ENCODE measurements at regions not wholly inside any gene's neighbourhood (a gene's known extent, or its start where the extent isn't known, plus 50 kb on each side); places are given as distances from the start of the nearest gene placed in this dataset.

- Histone ChIP-seq H3K9ac (ENCODE audit: low read length) (no peak overlapping the region), H3K4me3 (ENCODE audit: low read depth, low read length) (no peak overlapping the region), H3K27ac (ENCODE audit: low read depth, low read length) (no peak overlapping the region), H3K27me3 (ENCODE audit: control insufficient read depth, insufficient read depth, low read length) (no peaks in the 10 kb centered on the region), H3K9me3 (ENCODE audit: control insufficient read depth, insufficient read depth, low read depth, low read length) (no peaks in the 10 kb centered on the region), H3K36me3 (ENCODE audit: control insufficient read depth, insufficient read depth, low read length) (no peaks in the 10 kb centered on the region), H3K4me1 (ENCODE audit: control insufficient read depth, insufficient read depth, low read length) (peaks cover 7% of the 10 kb centered on the region; the same call in 1 of the 2 replicates)
Measured at GRCh38 chr12:98137278-98137677, 378.1 kb upstream of the TMPO start.

GRCh38 chr12:98144953-98145352 is 370.4 kb upstream of the TMPO start:
- H3K27me3 ChIP-seq (ENCODE audit: control insufficient read depth, insufficient read depth, low read length): no peaks in the 10 kb centered on the region
- H3K4me1 ChIP-seq (ENCODE audit: control insufficient read depth, insufficient read depth, low read length): no peaks in the 10 kb centered on the region; the same call in 1 of the 2 replicates
- peaks cover 3% of the 10 kb centered on the region; the same call in 1 of the 2 replicates for H3K9me3 ChIP-seq (ENCODE audit: control insufficient read depth, insufficient read depth, low read depth, low read length)
- no peak overlapping the region for H3K4me3 ChIP-seq (ENCODE audit: low read depth, low read length)
- no peaks in the 10 kb centered on the region for H3K36me3 ChIP-seq (ENCODE audit: control insufficient read depth, insufficient read depth, low read length)
- no peak overlapping the region for H3K27ac ChIP-seq (ENCODE audit: low read depth, low read length)
- no peak overlapping the region for H3K9ac ChIP-seq (ENCODE audit: low read length)

GRCh38 chr12:98146043-98146442 is 369.3 kb upstream of the TMPO start:
- Histone ChIP-seq H3K9me3 (ENCODE audit: control insufficient read depth, insufficient read depth, low read depth, low read length) (peaks cover 3% of the 10 kb centered on the region; the same call in 1 of the 2 replicates), H3K27ac (ENCODE audit: low read depth, low read length) (no peak overlapping the region), H3K4me1 (ENCODE audit: control insufficient read depth, insufficient read depth, low read length) (no peaks in the 10 kb centered on the region; the same call in 1 of the 2 replicates), H3K27me3 (ENCODE audit: control insufficient read depth, insufficient read depth, low read length) (no peaks in the 10 kb centered on the region), H3K36me3 (ENCODE audit: control insufficient read depth, insufficient read depth, low read length) (no peaks in the 10 kb centered on the region), H3K9ac (ENCODE audit: low read length) (no peak overlapping the region), H3K4me3 (ENCODE audit: low read depth, low read length) (no peak overlapping the region)

GRCh38 chr12:98146487-98146886 is 368.9 kb upstream of the TMPO start:
- no peak overlapping the region for H3K4me3 ChIP-seq (ENCODE audit: low read depth, low read length)
- no peaks in the 10 kb centered on the region; the same call in 1 of the 2 replicates for H3K4me1 ChIP-seq (ENCODE audit: control insufficient read depth, insufficient read depth, low read length)
- H3K27me3 ChIP-seq (ENCODE audit: control insufficient read depth, insufficient read depth, low read length): no peaks in the 10 kb centered on the region
- no peak overlapping the region for H3K9ac ChIP-seq (ENCODE audit: low read length)
- no peak overlapping the region for H3K27ac ChIP-seq (ENCODE audit: low read depth, low read length)
- peaks cover 3% of the 10 kb centered on the region; the same call in 1 of the 2 replicates for H3K9me3 ChIP-seq (ENCODE audit: control insufficient read depth, insufficient read depth, low read depth, low read length)
- no peaks in the 10 kb centered on the region for H3K36me3 ChIP-seq (ENCODE audit: control insufficient read depth, insufficient read depth, low read length)

GRCh38 chr12:98149270-98149669 is 366.1 kb upstream of the TMPO start:
- Histone ChIP-seq H3K27ac (ENCODE audit: low read depth, low read length) (no peak overlapping the region), H3K9ac (ENCODE audit: low read length) (no peak overlapping the region), H3K4me3 (ENCODE audit: low read depth, low read length) (no peak overlapping the region), H3K9me3 (ENCODE audit: control insufficient read depth, insufficient read depth, low read depth, low read length) (no peaks in the 10 kb centered on the region; the same call in 1 of the 2 replicates), H3K4me1 (ENCODE audit: control insufficient read depth, insufficient read depth, low read length) (no peaks in the 10 kb centered on the region; the same call in 1 of the 2 replicates), H3K27me3 (ENCODE audit: control insufficient read depth, insufficient read depth, low read length) (no peaks in the 10 kb centered on the region), H3K36me3 (ENCODE audit: control insufficient read depth, insufficient read depth, low read length) (no peaks in the 10 kb centered on the region)

- Histone ChIP-seq H3K4me3 (ENCODE audit: low read depth, low read length) (no peak overlapping the region), H3K36me3 (ENCODE audit: control insufficient read depth, insufficient read depth, low read length) (no peaks in the 10 kb centered on the region), H3K9ac (ENCODE audit: low read length) (no peak overlapping the region), H3K4me1 (ENCODE audit: control insufficient read depth, insufficient read depth, low read length) (no peaks in the 10 kb centered on the region; the same call in 1 of the 2 replicates), H3K27ac (ENCODE audit: low read depth, low read length) (no peak overlapping the region), H3K27me3 (ENCODE audit: control insufficient read depth, insufficient read depth, low read length) (no peaks in the 10 kb centered on the region), H3K9me3 (ENCODE audit: control insufficient read depth, insufficient read depth, low read depth, low read length) (no peaks in the 10 kb centered on the region)
Measured at GRCh38 chr12:98149691-98150210, 365.6 kb upstream of the TMPO start.

GRCh38 chr12:98151105-98151590 is 364.2 kb upstream of the TMPO start:
- no peak overlapping the region for H3K4me3 ChIP-seq (ENCODE audit: low read depth, low read length)
- H3K27ac ChIP-seq (ENCODE audit: low read depth, low read length): no peak overlapping the region
- no peaks in the 10 kb centered on the region for H3K27me3 ChIP-seq (ENCODE audit: control insufficient read depth, insufficient read depth, low read length)
- no peak overlapping the region for H3K9ac ChIP-seq (ENCODE audit: low read length)
- no peaks in the 10 kb centered on the region for H3K36me3 ChIP-seq (ENCODE audit: control insufficient read depth, insufficient read depth, low read length)
- no peaks in the 10 kb centered on the region; the same call in 1 of the 2 replicates for H3K4me1 ChIP-seq (ENCODE audit: control insufficient read depth, insufficient read depth, low read length)
- no peaks in the 10 kb centered on the region for H3K9me3 ChIP-seq (ENCODE audit: control insufficient read depth, insufficient read depth, low read depth, low read length)

- H3K36me3 ChIP-seq (ENCODE audit: control insufficient read depth, insufficient read depth, low read length): no peaks in the 10 kb centered on the region
- H3K27ac ChIP-seq (ENCODE audit: low read depth, low read length): no peak overlapping the region
- no peaks in the 10 kb centered on the region for H3K9me3 ChIP-seq (ENCODE audit: control insufficient read depth, insufficient read depth, low read depth, low read length)
- no peak overlapping the region for H3K9ac ChIP-seq (ENCODE audit: low read length)
- H3K4me3 ChIP-seq (ENCODE audit: low read depth, low read length): no peak overlapping the region
- H3K4me1 ChIP-seq (ENCODE audit: control insufficient read depth, insufficient read depth, low read length): no peaks in the 10 kb centered on the region; the same call in 1 of the 2 replicates
- no peaks in the 10 kb centered on the region for H3K27me3 ChIP-seq (ENCODE audit: control insufficient read depth, insufficient read depth, low read length)
Measured at GRCh38 chr12:98151984-98152383, 363.4 kb upstream of the TMPO start.

- Histone ChIP-seq H3K4me3 (ENCODE audit: low read depth, low read length) (no peak overlapping the region), H3K4me1 (ENCODE audit: control insufficient read depth, insufficient read depth, low read length) (no peaks in the 10 kb centered on the region), H3K36me3 (ENCODE audit: control insufficient read depth, insufficient read depth, low read length) (no peaks in the 10 kb centered on the region), H3K27ac (ENCODE audit: low read depth, low read length) (no peak overlapping the region), H3K9ac (ENCODE audit: low read length) (no peak overlapping the region), H3K27me3 (ENCODE audit: control insufficient read depth, insufficient read depth, low read length) (no peaks in the 10 kb centered on the region), H3K9me3 (ENCODE audit: control insufficient read depth, insufficient read depth, low read depth, low read length) (0 out of 2 replicates have a peak, but pooled peaks cover 2% of the 10 kb centered on the region)
Measured at GRCh38 chr12:98154850-98155249, 360.5 kb upstream of the TMPO start.

GRCh38 chr12:98156697-98157096 is 358.7 kb upstream of the TMPO start:
- Histone ChIP-seq H3K27ac (ENCODE audit: low read depth, low read length) (no peak overlapping the region), H3K36me3 (ENCODE audit: control insufficient read depth, insufficient read depth, low read length) (no peaks in the 10 kb centered on the region), H3K27me3 (ENCODE audit: control insufficient read depth, insufficient read depth, low read length) (no peaks in the 10 kb centered on the region), H3K9me3 (ENCODE audit: control insufficient read depth, insufficient read depth, low read depth, low read length) (0 out of 2 replicates have a peak, but pooled peaks cover 2% of the 10 kb centered on the region), H3K4me1 (ENCODE audit: control insufficient read depth, insufficient read depth, low read length) (no peaks in the 10 kb centered on the region), H3K4me3 (ENCODE audit: low read depth, low read length) (no peak overlapping the region), H3K9ac (ENCODE audit: low read length) (no peak overlapping the region)

- Histone ChIP-seq H3K4me1 (ENCODE audit: control insufficient read depth, insufficient read depth, low read length) (no peaks in the 10 kb centered on the region), H3K9ac (ENCODE audit: low read length) (no peak overlapping the region), H3K4me3 (ENCODE audit: low read depth, low read length) (no peak overlapping the region), H3K36me3 (ENCODE audit: control insufficient read depth, insufficient read depth, low read length) (no peaks in the 10 kb centered on the region), H3K9me3 (ENCODE audit: control insufficient read depth, insufficient read depth, low read depth, low read length) (0 out of 2 replicates have a peak, but pooled peaks cover under 1% of the 10 kb centered on the region), H3K27me3 (ENCODE audit: control insufficient read depth, insufficient read depth, low read length) (no peaks in the 10 kb centered on the region), H3K27ac (ENCODE audit: low read depth, low read length) (no peak overlapping the region)
Measured at GRCh38 chr12:98162906-98163678, 352.3 kb upstream of the TMPO start.
